Activated B cell treated with CpG ODN at 0.5 μM for 24 hours (primary cell): ENCODE measurements at regions not wholly inside any gene's neighbourhood (a gene's known extent, or its start where the extent isn't known, plus 50 kb on each side); places are given as distances from the start of the nearest gene placed in this dataset.
"Not testable (repeated sequence)": the region's sequence is repeated elsewhere in the genome, so short reads cannot be mapped to it uniquely, and the experiment has no call there.

Experiments used
- ATAC-seq: fragments of 200-7000 bp; cut with Tn5 transposase; one replicate; pipeline ENCODE4 v1.10.0; 2021; ENCODE audit warnings: low read depth, mild to moderate bottlenecking, moderate library complexity
- CTCF ChIA-PET: fragments of 350-600 bp; sonication (Branson Sonifier 250); formaldehyde crosslinking; loops from one replicate; lab custom pipeline; 2021; ENCODE audit warnings: antibody characterized with exemption; lab: Charles Lee
- POLR2A ChIA-PET: fragments of 350-600 bp; sonication (Branson Sonifier 250); formaldehyde crosslinking; loops from one replicate; lab custom pipeline; 2021; ENCODE audit warnings: antibody characterized with exemption; lab: Charles Lee
- DNase-seq: peaks from one replicate; pipeline ENCODE4 v3.0.0; 2022
- H3K27ac Mint-ChIP-seq: one replicate; pipeline ENCODE4 v1.8.0; 2020; ENCODE audit warnings: mixed read lengths
- H3K27me3 Mint-ChIP-seq: one replicate; pipeline ENCODE4 v1.8.0; 2021; ENCODE audit warnings: mixed read lengths
- H3K36me3 Mint-ChIP-seq: one replicate; pipeline ENCODE4 v1.8.0; 2021; ENCODE audit warnings: low read depth, mixed read lengths
- H3K4me1 Mint-ChIP-seq: one replicate; pipeline ENCODE4 v1.8.0; 2021; ENCODE audit warnings: mixed read lengths
- H3K4me3 Mint-ChIP-seq: one replicate; pipeline ENCODE4 v1.8.0; 2020; ENCODE audit warnings: mild to moderate bottlenecking, mixed read lengths
- H3K9me3 Mint-ChIP-seq: one replicate; pipeline ENCODE4 v1.8.0; 2020; ENCODE audit warnings: mixed read lengths
- intact Hi-C: fragments of 100-400 bp; cut with micrococcal nuclease; formaldehyde crosslinking; loops from one replicate; pipeline ENCODE4 v1.15.1; 2024

DNA sequence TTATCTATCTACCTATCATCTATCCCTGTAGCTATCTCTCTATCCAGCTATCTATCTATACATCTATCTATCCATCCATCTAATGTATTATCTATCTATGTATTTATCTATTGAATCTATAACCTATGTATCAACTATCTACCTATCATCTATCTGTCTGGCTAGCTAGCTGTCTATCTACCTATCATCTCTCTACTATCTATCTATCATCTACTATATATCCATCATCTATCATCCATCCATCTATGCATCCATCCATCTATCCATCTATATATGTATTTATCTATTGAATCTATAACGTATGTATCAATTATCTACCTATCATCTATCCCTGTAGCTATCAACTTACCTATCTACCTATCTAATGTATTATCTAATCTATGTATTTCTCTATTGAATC is 152.1 kb upstream of the TPTE start:
- H3K27ac Mint-ChIP-seq, POLR2A ChIA-PET, H3K36me3 Mint-ChIP-seq, ATAC-seq, H3K4me1 Mint-ChIP-seq, H3K4me3 Mint-ChIP-seq, CTCF ChIA-PET, H3K27me3 Mint-ChIP-seq, intact Hi-C loops, DNase-seq, H3K9me3 Mint-ChIP-seq: not testable (repeated sequence)

DNA sequence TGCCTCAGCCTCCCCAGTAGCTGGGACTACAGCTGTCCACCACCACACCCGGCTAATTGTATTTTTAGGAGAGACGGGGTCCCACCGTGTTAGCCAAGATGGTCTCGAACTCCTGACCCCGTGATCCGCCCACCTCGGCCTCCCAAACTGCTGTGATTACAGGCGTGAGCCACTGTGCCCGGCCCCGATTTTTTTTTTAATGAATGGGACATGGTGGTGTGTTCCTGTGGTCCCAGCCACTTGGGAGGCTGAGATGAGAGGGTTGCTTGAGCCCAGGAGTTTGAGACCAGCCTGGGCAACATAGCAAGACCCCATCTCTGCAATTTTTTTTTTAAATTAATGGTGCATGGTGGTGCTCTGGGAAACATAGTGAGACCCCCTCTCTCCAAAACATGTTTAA is 143.6 kb upstream of the TPTE start:
- ATAC-seq, H3K9me3 Mint-ChIP-seq, H3K4me3 Mint-ChIP-seq, H3K4me1 Mint-ChIP-seq, CTCF ChIA-PET, H3K27ac Mint-ChIP-seq, H3K36me3 Mint-ChIP-seq, DNase-seq, POLR2A ChIA-PET, H3K27me3 Mint-ChIP-seq, intact Hi-C loops: not testable (repeated sequence)

DNA sequence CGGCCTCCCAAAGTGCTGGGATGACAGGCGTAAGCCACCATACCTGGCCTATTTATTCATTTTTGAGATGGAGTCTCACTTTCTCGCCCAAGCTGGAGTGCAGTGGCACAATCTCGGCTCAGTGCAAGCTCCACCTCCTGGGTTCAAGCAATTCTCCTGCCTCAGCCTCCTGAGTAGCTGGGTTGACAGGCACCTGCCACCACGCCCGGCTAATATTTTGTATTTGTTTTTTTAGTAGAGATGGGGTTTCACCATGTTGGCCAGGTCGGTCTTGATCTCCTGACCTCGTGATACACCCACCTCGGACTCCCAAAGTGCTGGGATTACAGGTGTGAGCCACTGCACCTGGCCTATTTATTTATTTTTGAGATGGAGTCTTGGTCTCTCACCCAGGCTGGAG is 141.6 kb upstream of the TPTE start:
- CTCF ChIA-PET, H3K4me3 Mint-ChIP-seq, POLR2A ChIA-PET: not testable (repeated sequence)

DNA sequence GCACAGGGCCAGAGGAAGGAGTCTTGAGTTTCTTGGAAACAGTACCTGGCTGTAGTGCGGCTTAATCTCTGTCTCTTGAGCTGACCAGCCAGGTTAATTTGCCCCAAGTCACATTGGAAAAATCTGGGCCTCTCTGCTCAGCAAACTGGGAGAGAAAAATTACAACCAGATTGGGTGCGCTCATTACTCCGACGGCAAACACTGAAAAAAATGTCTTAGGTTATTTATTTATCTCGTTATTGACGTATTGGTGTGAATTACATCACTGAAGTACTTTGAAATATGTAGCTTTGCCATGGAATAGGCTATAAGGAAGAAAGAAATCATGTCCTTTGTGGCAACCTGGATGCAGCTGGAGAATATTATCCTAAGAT is 139.7 kb upstream of the TPTE start:
- POLR2A ChIA-PET, H3K27me3 Mint-ChIP-seq, H3K9me3 Mint-ChIP-seq, CTCF ChIA-PET, H3K36me3 Mint-ChIP-seq, DNase-seq, intact Hi-C loops, H3K27ac Mint-ChIP-seq, H3K4me1 Mint-ChIP-seq, H3K4me3 Mint-ChIP-seq, ATAC-seq: not testable (repeated sequence)

More for the DNA sequence above, 141.6 kb upstream of the TPTE start:
- intact Hi-C loops, DNase-seq, H3K9me3 Mint-ChIP-seq, H3K36me3 Mint-ChIP-seq, H3K27me3 Mint-ChIP-seq, ATAC-seq, H3K27ac Mint-ChIP-seq, H3K4me1 Mint-ChIP-seq: not testable (repeated sequence)

DNA sequence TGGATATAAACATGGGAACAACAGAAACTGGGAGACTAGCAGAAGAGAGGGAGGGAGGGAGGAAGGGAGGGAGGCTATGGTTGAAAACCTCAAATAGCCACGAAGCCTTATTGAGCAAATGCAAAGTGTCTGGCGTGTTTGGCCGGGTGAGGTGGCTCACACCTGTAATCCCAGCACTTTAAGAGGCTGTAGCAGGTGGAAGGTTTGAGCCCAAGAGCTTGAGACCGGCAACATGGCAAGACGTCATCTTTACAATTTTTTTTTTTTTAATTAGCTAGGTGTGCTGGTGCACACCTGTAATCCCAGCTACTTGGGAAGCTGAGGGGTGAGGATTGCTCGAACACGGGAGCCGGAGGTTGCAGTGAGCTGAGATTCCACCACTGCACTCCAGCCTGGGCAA is 139.2 kb upstream of the TPTE start:
- POLR2A ChIA-PET, H3K9me3 Mint-ChIP-seq: not testable (repeated sequence)

DNA sequence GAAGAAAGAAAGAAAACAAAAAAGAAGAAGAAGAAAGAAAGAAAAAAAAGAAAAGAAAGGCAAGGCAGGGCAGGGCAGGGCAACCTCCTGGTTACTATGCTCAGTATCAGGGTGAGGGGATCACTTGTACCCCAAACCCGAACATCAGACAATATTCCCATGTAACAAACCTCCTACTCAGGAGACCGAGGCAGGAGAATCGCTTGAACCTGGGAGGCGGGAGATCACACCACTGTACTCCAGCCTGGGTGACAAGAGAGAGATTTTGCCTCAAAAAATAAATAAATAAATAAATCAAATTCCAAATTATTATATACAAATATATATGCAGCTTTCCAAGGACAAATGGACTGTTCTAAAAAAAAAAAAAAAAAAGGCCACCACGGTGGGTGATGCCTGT is 138.8 kb upstream of the TPTE start:
- POLR2A ChIA-PET, H3K27ac Mint-ChIP-seq, H3K9me3 Mint-ChIP-seq, DNase-seq, H3K27me3 Mint-ChIP-seq, H3K4me3 Mint-ChIP-seq, intact Hi-C loops, CTCF ChIA-PET, ATAC-seq, H3K4me1 Mint-ChIP-seq, H3K36me3 Mint-ChIP-seq: not testable (repeated sequence)

More for the DNA sequence above, 139.2 kb upstream of the TPTE start:
- ATAC-seq, H3K4me1 Mint-ChIP-seq, H3K4me3 Mint-ChIP-seq, H3K27me3 Mint-ChIP-seq, DNase-seq, H3K36me3 Mint-ChIP-seq, CTCF ChIA-PET, H3K27ac Mint-ChIP-seq, intact Hi-C loops: not testable (repeated sequence)

DNA sequence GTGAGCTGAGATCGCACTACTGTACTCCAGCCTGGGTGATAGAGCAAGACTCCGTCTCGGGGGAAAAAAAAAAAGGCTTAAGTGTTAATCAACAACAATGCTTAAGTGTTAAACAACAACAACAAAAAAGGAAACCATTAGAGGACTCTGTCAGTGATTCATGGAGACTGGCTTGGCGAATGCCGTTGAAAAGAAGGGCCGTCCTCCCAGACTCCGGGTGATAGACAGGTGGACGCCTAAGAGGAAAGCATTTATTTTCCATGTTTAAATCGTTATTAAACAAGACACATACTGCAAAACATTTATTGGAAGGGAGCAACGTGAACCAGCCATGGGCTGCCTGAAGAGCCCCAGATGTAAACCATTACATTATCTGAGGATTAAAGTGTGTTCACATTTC is 137.8 kb upstream of the TPTE start:
- H3K27me3 Mint-ChIP-seq, DNase-seq, H3K4me1 Mint-ChIP-seq, H3K4me3 Mint-ChIP-seq, intact Hi-C loops, H3K9me3 Mint-ChIP-seq, ATAC-seq, H3K36me3 Mint-ChIP-seq, CTCF ChIA-PET, H3K27ac Mint-ChIP-seq, POLR2A ChIA-PET: not testable (repeated sequence)

DNA sequence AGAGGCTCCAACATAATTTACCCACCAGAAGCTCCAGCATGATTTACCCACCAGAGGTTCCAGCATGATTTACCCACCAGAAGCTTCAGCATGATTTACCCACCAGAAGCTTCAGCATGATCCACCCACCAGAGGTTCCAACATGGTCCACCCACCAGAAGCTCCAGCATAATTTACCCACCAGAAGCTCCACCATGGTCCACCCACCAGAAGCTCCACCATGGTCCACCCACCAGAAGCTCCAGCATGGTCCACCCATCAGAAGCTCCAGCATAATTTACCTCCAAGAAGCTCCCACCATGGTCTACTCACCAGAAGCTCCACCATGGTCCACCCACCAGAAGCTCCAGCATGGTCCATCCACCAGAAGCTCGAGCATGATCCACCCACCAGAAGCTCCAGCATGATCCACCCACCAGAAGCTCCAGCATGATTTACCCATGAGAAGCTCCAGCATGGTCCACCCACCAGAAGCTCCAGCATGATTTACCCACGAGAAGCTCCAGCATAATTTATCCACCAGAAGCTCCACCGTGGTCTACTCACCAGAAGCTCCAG is 137.0 kb upstream of the TPTE start:
- H3K4me3 Mint-ChIP-seq, ATAC-seq, DNase-seq, H3K36me3 Mint-ChIP-seq, H3K9me3 Mint-ChIP-seq, H3K27me3 Mint-ChIP-seq, POLR2A ChIA-PET, H3K27ac Mint-ChIP-seq, CTCF ChIA-PET, H3K4me1 Mint-ChIP-seq, intact Hi-C loops: not testable (repeated sequence)

DNA sequence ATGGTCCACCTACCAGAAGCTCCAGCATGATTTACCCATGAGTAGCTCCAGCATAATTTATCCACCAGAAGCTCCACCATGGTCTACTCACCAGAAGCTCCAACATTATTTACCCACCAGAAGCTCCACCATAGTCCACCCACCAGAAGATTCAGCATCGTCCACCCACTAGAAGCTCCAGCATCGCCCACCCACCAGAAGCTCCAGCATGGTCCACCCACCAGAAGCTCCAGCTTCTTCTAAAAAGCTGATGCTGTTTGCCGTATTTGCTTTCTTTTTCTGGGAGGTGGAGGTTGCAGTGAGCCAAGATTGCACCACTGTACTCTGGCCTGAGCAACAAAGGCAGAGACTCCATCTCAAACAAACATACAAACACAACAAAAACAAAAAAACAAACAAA is 136.2 kb upstream of the TPTE start:
- POLR2A ChIA-PET, H3K27ac Mint-ChIP-seq, intact Hi-C loops, H3K4me1 Mint-ChIP-seq, H3K9me3 Mint-ChIP-seq, DNase-seq, H3K4me3 Mint-ChIP-seq, ATAC-seq, H3K36me3 Mint-ChIP-seq, H3K27me3 Mint-ChIP-seq, CTCF ChIA-PET: not testable (repeated sequence)

DNA sequence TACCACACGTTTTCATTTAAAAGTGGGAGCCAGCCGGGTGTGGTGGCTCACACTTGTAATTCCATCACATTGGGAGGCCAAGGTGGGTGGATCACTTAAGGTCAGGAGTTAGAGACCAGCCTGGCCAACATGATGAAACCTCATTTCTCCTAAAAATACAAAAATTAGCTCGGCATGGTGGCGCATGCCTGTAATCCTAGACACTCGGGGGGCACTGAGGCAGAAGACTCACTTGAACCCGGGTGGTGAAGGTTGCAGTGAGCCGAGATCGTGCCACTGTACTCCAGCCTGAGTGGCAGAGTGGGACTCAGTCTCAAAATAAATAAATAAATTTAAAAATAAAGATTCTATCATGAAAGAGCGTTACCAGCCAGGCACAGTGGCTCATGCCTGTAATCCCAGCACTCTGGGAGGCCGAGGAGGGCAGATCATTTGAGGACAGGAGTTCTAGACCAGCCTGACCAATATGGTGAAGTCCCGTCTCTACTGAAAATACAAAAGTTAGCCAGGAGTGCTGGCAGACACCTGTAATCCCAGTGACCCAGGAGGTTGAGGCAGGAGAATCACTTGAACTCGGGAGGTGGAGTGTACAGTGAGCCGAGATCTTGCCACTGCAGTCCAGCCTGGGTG is 135.4 kb upstream of the TPTE start:
- ATAC-seq, DNase-seq, intact Hi-C loops, POLR2A ChIA-PET, H3K27ac Mint-ChIP-seq, H3K4me3 Mint-ChIP-seq, H3K27me3 Mint-ChIP-seq, H3K36me3 Mint-ChIP-seq, H3K4me1 Mint-ChIP-seq, CTCF ChIA-PET, H3K9me3 Mint-ChIP-seq: not testable (repeated sequence)

DNA sequence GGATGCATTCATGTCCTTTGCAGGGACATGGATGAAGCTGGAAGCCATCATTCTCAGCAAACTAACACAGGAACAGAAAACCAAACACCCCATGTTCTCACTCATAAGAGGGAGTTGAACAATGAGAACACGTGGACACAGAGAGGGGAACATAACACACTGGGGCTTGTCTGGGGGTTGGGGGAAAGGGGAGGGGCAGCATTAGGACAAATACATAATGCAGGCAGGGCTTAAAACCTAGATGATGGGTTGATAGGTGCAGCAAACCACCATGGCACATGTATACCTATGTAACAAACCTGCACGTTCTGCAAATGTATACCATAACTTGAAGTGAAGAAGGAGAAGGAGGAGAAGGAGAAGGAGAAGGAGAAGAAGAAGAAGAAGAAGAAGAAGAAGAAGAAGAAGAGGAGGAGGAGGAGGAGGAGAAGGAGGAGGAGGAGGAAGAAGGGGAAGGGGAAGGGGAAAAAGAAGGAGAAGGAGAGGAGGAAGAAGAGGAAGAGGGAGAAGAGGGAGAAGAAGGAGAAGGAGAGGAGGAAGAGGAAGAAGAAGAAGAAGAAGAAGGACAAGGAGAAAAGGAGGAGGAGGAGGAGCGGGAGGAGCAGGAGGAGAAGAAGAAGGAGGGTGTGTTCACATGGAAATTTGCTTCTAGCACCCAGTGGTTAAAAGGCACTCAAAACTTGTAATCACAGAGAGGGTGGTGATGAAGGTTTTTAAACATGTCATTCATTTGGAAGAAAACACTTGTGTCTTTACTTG is 133.5 kb upstream of the TPTE start:
- H3K4me3 Mint-ChIP-seq, H3K9me3 Mint-ChIP-seq, H3K36me3 Mint-ChIP-seq, ATAC-seq, H3K4me1 Mint-ChIP-seq, H3K27me3 Mint-ChIP-seq, H3K27ac Mint-ChIP-seq, intact Hi-C loops, POLR2A ChIA-PET, DNase-seq, CTCF ChIA-PET: not testable (repeated sequence)

DNA sequence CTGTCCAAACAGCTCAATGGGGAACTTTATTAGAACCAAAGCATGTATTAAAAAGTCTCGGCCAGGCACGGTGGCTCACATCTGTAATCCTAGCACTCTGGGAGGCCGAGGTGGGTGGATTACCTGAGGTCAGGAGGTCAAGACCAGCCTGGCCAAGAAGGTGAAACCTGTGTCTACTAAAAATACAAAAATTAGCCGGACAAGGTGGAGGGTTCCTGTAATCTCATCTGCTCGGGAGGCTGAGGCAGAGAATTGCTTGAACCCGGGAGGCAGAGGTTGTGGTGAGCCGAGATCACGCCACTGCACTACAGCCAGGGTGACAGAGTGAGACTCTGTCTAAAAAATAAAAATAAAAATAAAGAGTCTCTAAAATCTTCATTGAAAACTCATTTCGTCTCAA is 132.8 kb upstream of the TPTE start:
- intact Hi-C loops, POLR2A ChIA-PET, DNase-seq, H3K36me3 Mint-ChIP-seq, ATAC-seq, H3K27ac Mint-ChIP-seq, CTCF ChIA-PET, H3K9me3 Mint-ChIP-seq, H3K27me3 Mint-ChIP-seq, H3K4me3 Mint-ChIP-seq, H3K4me1 Mint-ChIP-seq: not testable (repeated sequence)
